Vagina (tissue), 2 donors: ENCODE measurements at regions not wholly inside any gene's neighbourhood (a gene's known extent, or its start where the extent isn't known, plus 50 kb on each side); places are given as distances from the start of the nearest gene placed in this dataset.

ENCODE experiments used
- POLR2A ChIP-seq, 2 donors: fragments of 450-650 bp; IDR thresholded peaks; one replicate each; pipeline ENCODE4 v1.6.1; 2017; ENCODE audit warnings: antibody characterized with exemption in 2 of 2, mild to moderate bottlenecking in 2 of 2, moderate library complexity in 2 of 2
- TF ChIP-seq, protein P1 (sequence below), 3 experiments: fragments of 450-650 bp in 2 of 3; fragments of 200-600 bp in 1 of 3; sonication (generic) in 1 of 3; IDR thresholded peaks; one replicate each; pipeline ENCODE4 v1.5.1; 2017 to 2019; ENCODE audit warnings: antibody characterized with exemption in 3 of 3, mild to moderate bottlenecking in 2 of 3, moderate library complexity in 2 of 3

DNA sequence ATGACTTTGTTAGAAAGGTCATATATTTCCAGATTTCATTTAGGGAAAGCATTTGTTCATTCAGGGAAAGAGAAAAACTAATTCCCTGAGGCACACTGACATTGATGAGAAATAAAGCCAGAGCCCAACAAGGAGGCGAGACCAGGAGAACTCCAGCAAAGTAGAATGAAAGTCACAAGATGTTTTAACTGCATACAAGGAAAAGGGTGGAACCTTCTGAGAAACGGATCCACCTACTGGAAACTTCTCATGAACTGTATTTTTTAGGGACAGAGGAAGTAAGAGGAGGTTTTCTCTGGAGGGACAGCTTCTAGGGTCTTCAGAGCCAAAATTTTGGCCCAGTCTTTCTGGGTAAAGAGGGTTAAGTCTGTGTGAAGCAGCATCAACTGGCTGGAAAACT lies 548.2 kb upstream of the PIK3C3 start:
- TF ChIP-seq, protein P1, sequence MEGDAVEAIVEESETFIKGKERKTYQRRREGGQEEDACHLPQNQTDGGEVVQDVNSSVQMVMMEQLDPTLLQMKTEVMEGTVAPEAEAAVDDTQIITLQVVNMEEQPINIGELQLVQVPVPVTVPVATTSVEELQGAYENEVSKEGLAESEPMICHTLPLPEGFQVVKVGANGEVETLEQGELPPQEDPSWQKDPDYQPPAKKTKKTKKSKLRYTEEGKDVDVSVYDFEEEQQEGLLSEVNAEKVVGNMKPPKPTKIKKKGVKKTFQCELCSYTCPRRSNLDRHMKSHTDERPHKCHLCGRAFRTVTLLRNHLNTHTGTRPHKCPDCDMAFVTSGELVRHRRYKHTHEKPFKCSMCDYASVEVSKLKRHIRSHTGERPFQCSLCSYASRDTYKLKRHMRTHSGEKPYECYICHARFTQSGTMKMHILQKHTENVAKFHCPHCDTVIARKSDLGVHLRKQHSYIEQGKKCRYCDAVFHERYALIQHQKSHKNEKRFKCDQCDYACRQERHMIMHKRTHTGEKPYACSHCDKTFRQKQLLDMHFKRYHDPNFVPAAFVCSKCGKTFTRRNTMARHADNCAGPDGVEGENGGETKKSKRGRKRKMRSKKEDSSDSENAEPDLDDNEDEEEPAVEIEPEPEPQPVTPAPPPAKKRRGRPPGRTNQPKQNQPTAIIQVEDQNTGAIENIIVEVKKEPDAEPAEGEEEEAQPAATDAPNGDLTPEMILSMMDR (IDR thresholded peaks at IDR 0.05), result no peak
- TF ChIP-seq POLR2A (IDR thresholded peaks at IDR 0.05), result no peak
